ENCODE measurements at regions not wholly inside any gene's neighbourhood (a gene's known extent, or its start where the extent isn't known, plus 50 kb on each side); places are given as distances from the start of the nearest gene placed in this dataset.

GRCh38 chr2:186410802-186411201, 75.3 kb upstream of the ZC3H15 start:
- no peaks in the 10 kb centered on the region for H3K27me3 ChIP-seq
- no peaks in the 10 kb centered on the region for H3K36me3 ChIP-seq
- DNase-seq = no peak
- no peak overlapping the region for H3K4me3 ChIP-seq
- H3K4me1 ChIP-seq = no peaks in the 10 kb centered on the region
- intact Hi-C loops (cut with DNase I; ENCODE audit: low total_unique reads) = no loop called here
- no peaks in the 10 kb centered on the region for H3K9me3 ChIP-seq
- no peak overlapping the region for H3K27ac ChIP-seq
- TF ChIP-seq CTCF (IDR thresholded peaks at IDR 0.05) (no peak), POLR2A (IDR thresholded peaks at IDR 0.05) (no peak)

- H3K36me3 ChIP-seq = no peaks in the 10 kb centered on the region
- intact Hi-C loops (cut with DNase I; ENCODE audit: low total_unique reads) = no loop called here
- H3K4me3 ChIP-seq = no peak overlapping the region
- no peak for TF ChIP-seq CTCF (IDR thresholded peaks at IDR 0.05)
- TF ChIP-seq POLR2A (IDR thresholded peaks at IDR 0.05) = no peak
- H3K4me1 ChIP-seq = no peaks in the 10 kb centered on the region
- H3K27me3 ChIP-seq = no peaks in the 10 kb centered on the region
- H3K9me3 ChIP-seq = no peaks in the 10 kb centered on the region
- H3K27ac ChIP-seq = no peak overlapping the region
- peak in 1 of 2 donors; percentile 39 for DNase-seq
These were observed 63.8 kb upstream of the ZC3H15 start for GRCh38 chr2:186422226-186422625.

GRCh38 chr2:186423481-186423880, 62.6 kb upstream of the ZC3H15 start:
- Histone ChIP-seq H3K36me3 (no peaks in the 10 kb centered on the region), H3K27me3 (no peaks in the 10 kb centered on the region), H3K4me1 (no peaks in the 10 kb centered on the region), H3K27ac (no peak overlapping the region), H3K9me3 (no peaks in the 10 kb centered on the region), H3K4me3 (no peak overlapping the region)
- intact Hi-C loops (cut with DNase I; ENCODE audit: low total_unique reads) = no loop called here
- no peak for DNase-seq
- TF ChIP-seq CTCF (IDR thresholded peaks at IDR 0.05) (no peak), POLR2A (IDR thresholded peaks at IDR 0.05) (no peak)

- H3K9me3 ChIP-seq = no peaks in the 10 kb centered on the region
- intact Hi-C loops (cut with DNase I; ENCODE audit: low total_unique reads) = no loop called here
- H3K36me3 ChIP-seq = no peaks in the 10 kb centered on the region
- no peak for TF ChIP-seq CTCF (IDR thresholded peaks at IDR 0.05)
- TF ChIP-seq POLR2A (IDR thresholded peaks at IDR 0.05) = no peak
- H3K27me3 ChIP-seq = no peaks in the 10 kb centered on the region
- H3K27ac ChIP-seq = no peak overlapping the region
- DNase-seq = no peak
- H3K4me3 ChIP-seq = no peak overlapping the region
- H3K4me1 ChIP-seq = no peaks in the 10 kb centered on the region
These were observed 61.8 kb upstream of the ZC3H15 start for GRCh38 chr2:186424265-186424664.

GRCh38 chr2:186425576-186425975, 60.5 kb upstream of the ZC3H15 start:
- intact Hi-C loops (cut with DNase I; ENCODE audit: low total_unique reads) = no loop called here
- Histone ChIP-seq H3K4me3 (no peak overlapping the region), H3K9me3 (no peaks in the 10 kb centered on the region), H3K27ac (no peak overlapping the region), H3K27me3 (no peaks in the 10 kb centered on the region), H3K36me3 (no peaks in the 10 kb centered on the region), H3K4me1 (no peaks in the 10 kb centered on the region)
- DNase-seq = no peak
- no peak for TF ChIP-seq CTCF (IDR thresholded peaks at IDR 0.05)
- no peak for TF ChIP-seq POLR2A (IDR thresholded peaks at IDR 0.05)
